Nephron (organoid): ENCODE measurements at regions not wholly inside any gene's neighbourhood (a gene's known extent, or its start where the extent isn't known, plus 50 kb on each side); places are given as distances from the start of the nearest gene placed in this dataset.
A peak's percentile ranks its signal among the peaks of the same experiment; 100 is the strongest.

Source experiments
- H3K27ac Mint-ChIP-seq, 3 experiments: 2 replicates each; pipeline ENCODE4 v1.8.0; 2020; ENCODE audit warnings: mixed read lengths in 3 of 3, mild to moderate bottlenecking in 2 of 3, moderate library complexity in 1 of 3
- H3K27me3 Mint-ChIP-seq: 2 replicates; pipeline ENCODE4 v1.8.0; 2021; ENCODE audit warnings: low read depth, mild to moderate bottlenecking, moderate library complexity, mixed read lengths
- H3K36me3 Mint-ChIP-seq: 2 replicates; pipeline ENCODE4 v1.8.0; 2020; ENCODE audit warnings: low read depth, mixed read lengths
- H3K4me1 Mint-ChIP-seq: 2 replicates; pipeline ENCODE4 v1.8.0; 2020; ENCODE audit warnings: mixed read lengths
- H3K4me3 Mint-ChIP-seq, 3 experiments: 2 replicates each; pipeline ENCODE4 v1.8.0; 2020; ENCODE audit warnings: mild to moderate bottlenecking in 3 of 3, mixed read lengths in 3 of 3, moderate library complexity in 2 of 3
- H3K9me3 Mint-ChIP-seq: 2 replicates; pipeline ENCODE4 v1.8.0; 2020; ENCODE audit warnings: mixed read lengths
- TF ChIP-seq, protein P1 (sequence below), 3 experiments: fragments of 200-600 bp; sonication (generic); IDR thresholded peaks; one replicate each; pipeline ENCODE4 v1.5.0; 2021; ENCODE audit warnings: antibody characterized with exemption in 3 of 3; ENCODE audit not compliant: unreplicated experiment in 3 of 3

DNA sequence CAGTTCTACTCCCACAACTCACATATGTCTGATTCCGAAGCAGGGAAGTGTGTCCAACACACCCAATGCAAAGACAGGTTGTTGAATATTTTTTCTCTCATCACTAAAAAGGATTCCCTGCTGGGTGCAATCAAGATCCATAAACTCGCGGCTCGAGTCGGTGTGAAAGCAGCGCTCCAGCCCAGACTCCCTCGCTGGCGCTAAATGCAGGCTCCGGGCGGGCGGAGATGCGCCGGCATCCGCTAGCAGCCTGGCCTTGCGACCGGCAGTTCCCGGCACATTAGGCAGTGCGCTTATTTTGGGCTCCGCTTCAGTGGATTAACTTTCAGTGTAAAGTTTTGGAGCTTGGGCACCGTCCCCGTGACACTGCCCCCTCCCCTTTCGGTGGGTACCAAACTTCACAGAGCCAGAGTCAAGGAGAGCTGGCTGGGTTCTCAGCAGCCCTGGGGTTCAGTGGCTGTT is 87.7 kb upstream of the POU3F1 start:
- no peaks in the 10 kb centered on the region for H3K9me3 Mint-ChIP-seq
- no peak overlapping the region for H3K27ac Mint-ChIP-seq
- H3K27me3 Mint-ChIP-seq: peaks cover 41% of the 10 kb centered on the region
- peaks cover 77% of the 10 kb centered on the region for H3K4me1 Mint-ChIP-seq
- no peak overlapping the region for H3K4me3 Mint-ChIP-seq
- no peaks in the 10 kb centered on the region for H3K36me3 Mint-ChIP-seq
- TF ChIP-seq, protein P1, sequence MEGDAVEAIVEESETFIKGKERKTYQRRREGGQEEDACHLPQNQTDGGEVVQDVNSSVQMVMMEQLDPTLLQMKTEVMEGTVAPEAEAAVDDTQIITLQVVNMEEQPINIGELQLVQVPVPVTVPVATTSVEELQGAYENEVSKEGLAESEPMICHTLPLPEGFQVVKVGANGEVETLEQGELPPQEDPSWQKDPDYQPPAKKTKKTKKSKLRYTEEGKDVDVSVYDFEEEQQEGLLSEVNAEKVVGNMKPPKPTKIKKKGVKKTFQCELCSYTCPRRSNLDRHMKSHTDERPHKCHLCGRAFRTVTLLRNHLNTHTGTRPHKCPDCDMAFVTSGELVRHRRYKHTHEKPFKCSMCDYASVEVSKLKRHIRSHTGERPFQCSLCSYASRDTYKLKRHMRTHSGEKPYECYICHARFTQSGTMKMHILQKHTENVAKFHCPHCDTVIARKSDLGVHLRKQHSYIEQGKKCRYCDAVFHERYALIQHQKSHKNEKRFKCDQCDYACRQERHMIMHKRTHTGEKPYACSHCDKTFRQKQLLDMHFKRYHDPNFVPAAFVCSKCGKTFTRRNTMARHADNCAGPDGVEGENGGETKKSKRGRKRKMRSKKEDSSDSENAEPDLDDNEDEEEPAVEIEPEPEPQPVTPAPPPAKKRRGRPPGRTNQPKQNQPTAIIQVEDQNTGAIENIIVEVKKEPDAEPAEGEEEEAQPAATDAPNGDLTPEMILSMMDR (IDR thresholded peaks at IDR 0.05; ENCODE audit: unreplicated experiment in 3 of 3): no peak

DNA sequence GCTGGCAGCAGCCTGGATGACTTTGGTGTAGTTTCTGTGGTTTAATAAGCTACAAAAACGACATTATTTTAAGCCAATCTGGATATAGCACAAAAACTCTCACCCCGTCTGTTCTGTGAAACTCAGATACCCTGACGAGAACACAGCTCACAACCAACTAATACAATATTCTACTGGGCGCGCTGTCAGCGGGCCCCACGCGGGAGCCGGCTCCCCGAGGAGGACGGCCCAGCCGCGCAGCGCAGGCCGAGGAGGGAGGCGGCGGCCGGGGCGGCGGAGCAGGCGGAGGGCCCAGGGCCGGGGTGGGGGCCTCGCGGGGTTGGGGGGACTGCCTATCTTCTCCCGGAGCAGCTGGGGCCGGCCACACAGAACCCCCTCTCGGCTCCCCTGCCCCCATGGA is 87.2 kb upstream of the POU3F1 start:
- TF ChIP-seq, protein P1 (IDR thresholded peaks at IDR 0.05; ENCODE audit: unreplicated experiment in 3 of 3): no peak
- Mint-ChIP-seq H3K27ac (no peak overlapping the region), H3K36me3 (no peaks in the 10 kb centered on the region), H3K4me3 (no peak overlapping the region), H3K27me3 (peaks cover 39% of the 10 kb centered on the region), H3K4me1 (peaks cover 74% of the 10 kb centered on the region), H3K9me3 (no peaks in the 10 kb centered on the region)

DNA sequence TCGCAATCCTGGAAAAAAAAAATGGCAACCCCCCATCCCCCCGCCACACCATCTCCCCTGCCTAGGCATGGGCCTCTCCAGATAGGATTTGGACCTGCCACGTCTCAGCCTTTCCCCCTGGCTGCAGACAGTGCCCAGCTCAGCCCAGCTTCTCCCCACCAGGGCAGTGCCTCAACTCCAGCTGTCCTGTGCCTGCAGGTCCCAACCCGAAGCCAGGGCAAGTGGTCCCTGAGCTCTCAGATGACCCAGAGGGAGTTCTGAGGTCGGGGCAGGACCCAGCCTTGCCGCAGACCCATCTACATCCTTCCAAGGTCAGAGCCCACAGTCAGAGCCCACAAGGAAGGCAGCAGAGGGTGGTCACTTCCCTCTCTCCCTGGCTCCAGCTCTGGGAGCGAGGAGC is 86.7 kb upstream of the POU3F1 start:
- peaks cover 69% of the 10 kb centered on the region for H3K4me1 Mint-ChIP-seq
- H3K36me3 Mint-ChIP-seq: no peaks in the 10 kb centered on the region
- H3K9me3 Mint-ChIP-seq: no peaks in the 10 kb centered on the region
- peaks cover 36% of the 10 kb centered on the region for H3K27me3 Mint-ChIP-seq
- H3K27ac Mint-ChIP-seq: peak overlapping the region in 1 of 3 experiments; percentile 52
- TF ChIP-seq, protein P1 (IDR thresholded peaks at IDR 0.05; ENCODE audit: unreplicated experiment in 3 of 3): no peak
- no peak overlapping the region for H3K4me3 Mint-ChIP-seq

DNA sequence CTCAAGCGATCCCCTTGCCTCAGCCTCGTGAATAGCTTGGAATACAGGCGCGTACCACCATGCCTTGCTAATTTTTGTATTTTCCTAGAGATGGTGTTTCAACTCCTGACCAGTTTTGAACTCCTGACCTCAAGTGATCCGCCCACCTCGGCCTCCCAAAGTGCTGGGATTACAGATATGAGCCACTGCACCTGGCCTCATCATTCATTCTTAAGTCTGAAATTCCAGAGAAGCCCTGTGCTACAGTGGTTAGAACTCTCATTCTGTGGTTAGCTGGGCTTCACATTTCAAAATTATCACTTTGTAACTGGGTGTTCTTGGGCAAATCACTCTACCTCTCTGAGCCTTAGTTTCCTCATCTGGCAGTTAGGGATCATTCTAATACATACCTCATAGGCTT is 86.1 kb upstream of the POU3F1 start:
- Mint-ChIP-seq H3K9me3 (no peaks in the 10 kb centered on the region), H3K27ac (peak overlapping the region; percentile 52 to 66 (median 52))

DNA sequence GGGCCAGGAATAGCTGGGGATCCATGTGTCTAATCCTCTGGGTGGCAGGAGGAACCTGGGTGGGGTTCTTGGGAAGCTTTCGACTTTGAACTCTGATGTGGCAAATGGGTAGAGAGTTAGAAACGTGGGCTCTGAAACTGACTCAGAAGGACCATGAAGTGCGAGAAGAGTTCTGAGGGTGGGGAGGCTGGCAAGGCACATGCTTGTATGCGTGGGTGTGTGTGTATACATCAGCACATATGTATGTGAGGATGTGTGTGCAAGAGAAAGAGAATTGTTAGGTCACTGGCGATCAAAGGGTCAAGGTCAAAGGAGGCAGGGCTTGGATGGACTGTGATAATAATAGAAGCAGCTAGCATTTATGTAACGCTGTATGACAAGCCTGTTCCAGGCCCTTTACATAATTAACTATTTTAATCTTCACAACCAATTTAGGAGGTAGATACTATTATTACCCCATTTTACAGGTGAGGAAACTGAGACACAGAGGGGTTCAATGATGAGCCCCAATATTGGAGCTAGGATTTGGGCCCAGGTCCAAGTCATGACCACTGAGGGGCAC is 84.5 kb upstream of the POU3F1 start:
- TF ChIP-seq, protein P1 (IDR thresholded peaks at IDR 0.05; ENCODE audit: unreplicated experiment in 3 of 3): no peak
- Mint-ChIP-seq H3K4me3 (no peak overlapping the region), H3K27me3 (peaks cover 32% of the 10 kb centered on the region), H3K9me3 (no peaks in the 10 kb centered on the region), H3K36me3 (no peaks in the 10 kb centered on the region), H3K27ac (peak overlapping the region in 1 of 3 experiments; percentile 1), H3K4me1 (peaks cover 67% of the 10 kb centered on the region)

More for the DNA sequence above, 86.1 kb upstream of the POU3F1 start:
- TF ChIP-seq, protein P1 (IDR thresholded peaks at IDR 0.05; ENCODE audit: unreplicated experiment in 3 of 3): no peak
- peaks cover 67% of the 10 kb centered on the region for H3K4me1 Mint-ChIP-seq
- H3K27me3 Mint-ChIP-seq: peaks cover 40% of the 10 kb centered on the region
- H3K36me3 Mint-ChIP-seq: no peaks in the 10 kb centered on the region
- no peak overlapping the region for H3K4me3 Mint-ChIP-seq

DNA sequence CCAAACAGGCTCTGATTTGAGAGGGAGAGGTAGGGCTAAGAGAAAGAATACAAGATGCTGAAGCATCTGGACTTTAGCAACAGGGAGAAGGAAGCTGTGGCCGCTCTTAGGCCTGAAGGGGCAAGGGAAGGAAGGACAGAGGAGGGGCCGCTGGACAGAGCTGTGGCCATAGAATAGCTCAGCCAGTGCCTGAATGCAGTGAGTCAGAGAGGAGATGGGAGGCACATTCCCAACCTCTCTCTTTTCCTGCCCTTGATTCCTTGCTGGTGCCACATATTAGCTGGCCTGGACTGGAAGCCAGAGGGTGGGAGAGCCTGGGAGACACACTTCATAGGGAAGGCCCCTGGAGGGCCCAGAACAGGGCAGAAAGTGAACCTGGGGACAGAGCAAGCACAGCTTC is 83.4 kb upstream of the POU3F1 start:
- no peaks in the 10 kb centered on the region for H3K9me3 Mint-ChIP-seq
- peaks cover 57% of the 10 kb centered on the region for H3K4me1 Mint-ChIP-seq
- H3K27me3 Mint-ChIP-seq: peaks cover 28% of the 10 kb centered on the region
- peak overlapping the region in 1 of 3 experiments; percentile 7 for H3K27ac Mint-ChIP-seq
- TF ChIP-seq, protein P1 (IDR thresholded peaks at IDR 0.05; ENCODE audit: unreplicated experiment in 3 of 3): no peak
- no peaks in the 10 kb centered on the region for H3K36me3 Mint-ChIP-seq
- H3K4me3 Mint-ChIP-seq: no peak overlapping the region
